ENCODE measurements at regions not wholly inside any gene's neighbourhood (a gene's known extent, or its start where the extent isn't known, plus 50 kb on each side); places are given as distances from the start of the nearest gene placed in this dataset.

GRCh38 chr2:17107871-17108270 is 410.4 kb downstream of the RAD51AP2 start:
- Histone ChIP-seq H3K9me2 (ENCODE audit: insufficient read depth) (no peaks in the 10 kb centered on the region), H3K9me3 (ENCODE audit: control insufficient read depth in 1 of 2, insufficient read depth in 1 of 2, low read depth in 1 of 2, low read length in 2 of 2) (no peaks in the 10 kb centered on the region), H3K27me3 (ENCODE audit: insufficient read depth, low read length) (peaks cover 16% of the 10 kb centered on the region), H4K20me1 (ENCODE audit: insufficient read depth) (no peaks in the 10 kb centered on the region), H3K9ac (ENCODE audit: low read length) (no peak overlapping the region), H3K4me3 (replicated peaks in 1 of 2; ENCODE audit: low read depth in 1 of 2, low read length in 2 of 2) (no peak overlapping the region), H3K79me2 (ENCODE audit: insufficient read depth, low read length) (no peaks in the 10 kb centered on the region), H3K36me3 (ENCODE audit: control insufficient read depth in 1 of 2, insufficient read depth in 2 of 2, low read length in 2 of 2) (no peaks in the 10 kb centered on the region), H2AFZ (ENCODE audit: low read depth, low read length, poor library complexity, severe bottlenecking) (no peak overlapping the region), H3K4me1 (ENCODE audit: control insufficient read depth in 1 of 2, insufficient read depth in 2 of 2, low read length in 2 of 2) (no peaks in the 10 kb centered on the region), H3K4me2 (ENCODE audit: low read length) (no peak overlapping the region), H3K27ac (ENCODE audit: low read depth, low read length) (no peak overlapping the region)
- ChIA-PET RAD21 (ENCODE audit: low non-redundant PET in 1 of 2, low total read pairs in 2 of 2, uncharacterized antibody in 2 of 2, unreplicated experiment in 2 of 2) (no interaction called here), CTCF (no interaction called here), POLR2A (no interaction called here)
- TF ChIP-seq REST (IDR thresholded peaks at IDR 0.05; ENCODE audit: low read depth) (peak; percentile 29), EGR1 (IDR thresholded peaks at IDR 0.05; ENCODE audit: low read depth) (no peak), TCF7L2 (IDR thresholded peaks at IDR 0.05; ENCODE audit: borderline replicate concordance, extremely low read depth, insufficient read depth, insufficient read length) (no peak), POLR2AphosphoS5 (IDR thresholded peaks at IDR 0.05; ENCODE audit: low read depth, low read length) (no peak), EZH2 (IDR thresholded peaks at IDR 0.05) (no peak), FOSL1 (IDR thresholded peaks at IDR 0.05; ENCODE audit: low read depth) (no peak), EZH2phosphoT487 (IDR thresholded peaks at IDR 0.05; ENCODE audit: borderline replicate concordance) (no peak), CTCF (IDR thresholded peaks at IDR 0.05 in 2 of 3, conservative IDR thresholded peaks at IDR 0.05 in 1 of 3; ENCODE audit: borderline replicate concordance in 1 of 3, insufficient read depth in 1 of 3, low read depth in 2 of 3, low read length in 2 of 3) (no peak), ZFX (IDR thresholded peaks at IDR 0.05) (no peak)
- intact Hi-C loops (cut with micrococcal nuclease): no loop called here
- DNase-seq (ENCODE audit: low read depth, low spot score) (no peak), ATAC-seq (no peak)
- BruUV-seq (replicated peaks): no TSS peak

All from HCT116 (cell line).